Endothelial cell of umbilical vein (primary cell): ENCODE measurements at regions not wholly inside any gene's neighbourhood (a gene's known extent, or its start where the extent isn't known, plus 50 kb on each side); places are given as distances from the start of the nearest gene placed in this dataset.

Source experiments
- BruUV-seq: library from RNA; stranded (reverse); fragments of 400-500 nt; replicated peaks from 2 replicates; lab custom pipeline; 2021; lab: Mats Ljungman, UMichigan
- CTCF ChIA-PET: fragments of 300-600, 350-600 bp; sonication (Branson Sonifier 250); formaldehyde crosslinking; loops from one replicate; lab custom pipeline; 2021; ENCODE audit warnings: antibody characterized with exemption, inconsistent platforms; lab: Charles Lee
- POLR2A ChIA-PET: fragments of 300-600, 350-600 bp; sonication (Branson Sonifier 250); formaldehyde crosslinking; loops from one replicate; lab custom pipeline; 2021; ENCODE audit warnings: antibody characterized with exemption, inconsistent platforms; lab: Charles Lee
- DNase-seq: peaks from one replicate; pipeline ENCODE4 v3.0.0-alpha.2; 2011; ENCODE audit warnings: low read depth, low spot score
- FAIRE-seq: peaks from 2 replicates; lab custom pipeline; 2011; peaks lifted over from hg19 to GRCh38; lab: Jason Lieb, UNC
- H2AFZ ChIP-seq: 2 replicates; pipeline ENCODE4 v1.6.0; 2012; ENCODE audit warnings: low read depth, low read length, control low read depth, inconsistent platforms
- H3K27ac ChIP-seq: 2 replicates; pipeline ENCODE4 v1.5.1; 2011; ENCODE audit warnings: low read depth, mild to moderate bottlenecking, control low read depth, low read length, moderate library complexity; ENCODE audit not compliant: insufficient read depth
- H3K27me3 ChIP-seq, 2 experiments: 2 replicates each; pipeline versions ENCODE4 v1.6.0 to v1.6.1; 2011; ENCODE audit warnings: low read length in 2 of 2, mixed read lengths in 1 of 2; ENCODE audit not compliant: control insufficient read depth in 2 of 2, insufficient read depth in 2 of 2
- H3K36me3 ChIP-seq, 2 experiments: 2 replicates in 1 of 2; 3 replicates in 1 of 2; pipeline ENCODE4 v1.5.1; 2011; ENCODE audit warnings: low read length in 2 of 2, mild to moderate bottlenecking in 1 of 2, moderate library complexity in 1 of 2; ENCODE audit not compliant: control insufficient read depth in 2 of 2, insufficient read depth in 2 of 2; ENCODE audit errors: extremely low read depth in 1 of 2
- H3K4me1 ChIP-seq: 3 replicates; pipeline ENCODE4 v1.5.1; 2011; ENCODE audit warnings: mild to moderate bottlenecking, low read length; ENCODE audit not compliant: control insufficient read depth, insufficient read depth; ENCODE audit errors: extremely low read depth
- H3K4me2 ChIP-seq: 2 replicates; pipeline ENCODE4 v1.6.1; 2011; ENCODE audit warnings: low read length, control low read depth, mixed read lengths; ENCODE audit not compliant: insufficient read depth
- H3K4me3 ChIP-seq, 3 experiments: fragments of 200-600 bp in 1 of 3; sonication (generic), shearing (Covaris generic) in 1 of 3; replicated peaks in 1 of 3; 2 replicates each; pipeline ENCODE4 v1.5.1; 2011 to 2016; ENCODE audit warnings: control low read depth in 3 of 3, low read length in 3 of 3, mild to moderate bottlenecking in 2 of 3, inconsistent platforms in 1 of 3, low read depth in 1 of 3, moderate library complexity in 1 of 3; ENCODE audit not compliant: insufficient read depth in 1 of 3
- H3K79me2 ChIP-seq: 2 replicates; pipeline ENCODE4 v1.6.0; 2012; ENCODE audit warnings: low read length, inconsistent platforms; ENCODE audit not compliant: control insufficient read depth, insufficient read depth
- H3K9ac ChIP-seq: replicated peaks from 2 replicates; pipeline ENCODE3; 2011; ENCODE audit warnings: low read length, control low read depth; ENCODE audit not compliant: insufficient read depth; ENCODE audit errors: extremely low read depth
- H3K9me1 ChIP-seq: replicated peaks from 3 replicates; pipeline ENCODE4 v1.6.0; 2011; ENCODE audit warnings: mild to moderate bottlenecking, low read length; ENCODE audit not compliant: control insufficient read depth, insufficient read depth; ENCODE audit errors: extremely low read depth
- H3K9me3 ChIP-seq: replicated peaks from 2 replicates; pipeline ENCODE4 v1.5.1; 2012; ENCODE audit warnings: low read length, inconsistent platforms; ENCODE audit not compliant: control insufficient read depth, insufficient read depth
- H4K20me1 ChIP-seq: replicated peaks from 2 replicates; pipeline ENCODE3; 2011; ENCODE audit warnings: mild to moderate bottlenecking, low read length; ENCODE audit not compliant: control insufficient read depth, insufficient read depth; ENCODE audit errors: extremely low read depth
- EZH2 ChIP-seq: IDR thresholded peaks from 2 replicates; pipeline ENCODE4 v1.6.1; 2012; ENCODE audit warnings: borderline replicate concordance, low read depth, mild to moderate bottlenecking, moderate library complexity, low read length, inconsistent platforms; ENCODE audit not compliant: severe bottlenecking
- FOS ChIP-seq: IDR thresholded peaks from 2 replicates; pipeline ENCODE4 v1.6.1; 2011; ENCODE audit warnings: mild to moderate bottlenecking, low read length, moderate library complexity, borderline replicate concordance; ENCODE audit not compliant: insufficient read depth
- GATA2 ChIP-seq: IDR thresholded peaks from 2 replicates; pipeline ENCODE4 v1.7.0; 2011; ENCODE audit warnings: low read depth, mild to moderate bottlenecking, moderate library complexity, mixed read lengths, low read length; ENCODE audit not compliant: insufficient read length, insufficient read depth
- JUN ChIP-seq: IDR thresholded peaks from 2 replicates; pipeline ENCODE4 v1.6.1; 2011; ENCODE audit warnings: borderline replicate concordance, low read depth; ENCODE audit not compliant: insufficient read length, insufficient read depth
- MYC ChIP-seq: IDR thresholded peaks from one replicate; pipeline ENCODE4 v1.6.1; 2011; ENCODE audit warnings: mild to moderate bottlenecking, low read depth, low read length
- POLR2A ChIP-seq: IDR thresholded peaks from 2 replicates; pipeline ENCODE4 v1.6.1; 2012; ENCODE audit warnings: low read depth, mild to moderate bottlenecking, control low read depth, low read length
- POLR2AphosphoS5 ChIP-seq: IDR thresholded peaks from 2 replicates; pipeline ENCODE4 v1.6.1; 2012; ENCODE audit warnings: low read depth, mild to moderate bottlenecking, control low read depth, low read length, moderate library complexity; ENCODE audit not compliant: insufficient read depth
- dilution Hi-C: fragments of 300-500 bp; cut with MboI; formaldehyde crosslinking; loops from one replicate; pipeline ENCODE4 v1.15.0; 2019; ENCODE audit warnings: low sequenced_read_pairs; ENCODE audit not compliant: extremely low pct_ligation_motif_present
- intact Hi-C: fragments of 100-400 bp; cut with micrococcal nuclease; formaldehyde crosslinking; loops from one replicate; pipeline ENCODE4 v1.10.0; 2022
- TF ChIP-seq, protein P1 (sequence below), 2 donors: IDR thresholded peaks; 1 replicate in 1 of 2; 2 replicates in 1 of 2; pipeline ENCODE4 v1.5.1; 2011; ENCODE audit warnings: low read length in 2 of 2, mild to moderate bottlenecking in 2 of 2, moderate library complexity in 2 of 2, control low read depth in 1 of 2, inconsistent platforms in 1 of 2, low read depth in 1 of 2; ENCODE audit not compliant: insufficient read depth in 1 of 2; ENCODE audit errors: extremely low read depth in 1 of 2
- TF ChIP-seq, protein P2 (sequence below): IDR thresholded peaks from 2 replicates; pipeline ENCODE4 v1.6.1; 2011; ENCODE audit not compliant: insufficient read depth, insufficient read length

DNA sequence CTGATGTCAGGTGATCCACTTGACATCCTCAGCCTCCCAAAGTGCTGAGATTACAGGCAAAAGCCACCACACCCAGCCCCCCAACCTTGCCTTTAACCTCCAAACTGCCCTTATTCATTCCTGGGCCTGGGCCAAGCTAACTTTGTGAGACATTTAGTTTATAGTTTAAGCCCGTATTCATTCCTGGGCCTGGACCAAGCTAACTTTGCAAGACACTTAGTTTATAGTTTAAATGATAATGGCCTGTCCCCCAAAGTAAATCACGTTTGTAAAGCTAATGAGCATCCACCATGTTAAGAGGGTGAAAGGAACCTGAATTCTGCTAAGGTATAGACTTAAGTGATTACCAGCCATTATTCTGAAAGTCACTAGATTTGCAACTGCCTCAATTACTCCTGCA is 68.7 kb downstream of the NEURL3 start:
- H3K4me2 ChIP-seq = no peak overlapping the region
- BruUV-seq = no TSS peak
- no peak overlapping the region for H2AFZ ChIP-seq
- H3K9me3 ChIP-seq = no peaks in the 10 kb centered on the region
- H3K27ac ChIP-seq = no peak overlapping the region
- TF ChIP-seq, protein P1, sequence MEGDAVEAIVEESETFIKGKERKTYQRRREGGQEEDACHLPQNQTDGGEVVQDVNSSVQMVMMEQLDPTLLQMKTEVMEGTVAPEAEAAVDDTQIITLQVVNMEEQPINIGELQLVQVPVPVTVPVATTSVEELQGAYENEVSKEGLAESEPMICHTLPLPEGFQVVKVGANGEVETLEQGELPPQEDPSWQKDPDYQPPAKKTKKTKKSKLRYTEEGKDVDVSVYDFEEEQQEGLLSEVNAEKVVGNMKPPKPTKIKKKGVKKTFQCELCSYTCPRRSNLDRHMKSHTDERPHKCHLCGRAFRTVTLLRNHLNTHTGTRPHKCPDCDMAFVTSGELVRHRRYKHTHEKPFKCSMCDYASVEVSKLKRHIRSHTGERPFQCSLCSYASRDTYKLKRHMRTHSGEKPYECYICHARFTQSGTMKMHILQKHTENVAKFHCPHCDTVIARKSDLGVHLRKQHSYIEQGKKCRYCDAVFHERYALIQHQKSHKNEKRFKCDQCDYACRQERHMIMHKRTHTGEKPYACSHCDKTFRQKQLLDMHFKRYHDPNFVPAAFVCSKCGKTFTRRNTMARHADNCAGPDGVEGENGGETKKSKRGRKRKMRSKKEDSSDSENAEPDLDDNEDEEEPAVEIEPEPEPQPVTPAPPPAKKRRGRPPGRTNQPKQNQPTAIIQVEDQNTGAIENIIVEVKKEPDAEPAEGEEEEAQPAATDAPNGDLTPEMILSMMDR (IDR thresholded peaks at IDR 0.05; ENCODE audit: extremely low read depth in 1 of 2, insufficient read depth in 1 of 2, low read depth in 1 of 2, low read length in 2 of 2) = no peak
- no peak for TF ChIP-seq GATA2
- TF ChIP-seq FOS = no peak
- TF ChIP-seq, protein P2, sequence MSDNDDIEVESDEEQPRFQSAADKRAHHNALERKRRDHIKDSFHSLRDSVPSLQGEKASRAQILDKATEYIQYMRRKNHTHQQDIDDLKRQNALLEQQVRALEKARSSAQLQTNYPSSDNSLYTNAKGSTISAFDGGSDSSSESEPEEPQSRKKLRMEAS = no peak
- no peak for TF ChIP-seq MYC
- no peak for TF ChIP-seq POLR2A
- H3K79me2 ChIP-seq = no peaks in the 10 kb centered on the region
- H4K20me1 ChIP-seq = no peaks in the 10 kb centered on the region
- H3K4me3 ChIP-seq = no peak overlapping the region
- H3K27me3 ChIP-seq = peaks cover 3 to 15% of the 10 kb centered on the region in 2 experiments
- CTCF ChIA-PET = interaction anchor here (1.1 kb wide), 1 partner anchor 73 kb away, joined by 4 read pairs; no protein-coding TSS in a partner anchor
- no peaks in the 10 kb centered on the region for H3K36me3 ChIP-seq
- intact Hi-C loops (no loop called here), dilution Hi-C loops (no loop called here)
- H3K9me1 ChIP-seq = no peaks in the 10 kb centered on the region
- no peaks in the 10 kb centered on the region for H3K4me1 ChIP-seq
- POLR2A ChIA-PET = no interaction called here
- FAIRE-seq (no peak), DNase-seq (no peak)
- H3K9ac ChIP-seq = no peak overlapping the region

DNA sequence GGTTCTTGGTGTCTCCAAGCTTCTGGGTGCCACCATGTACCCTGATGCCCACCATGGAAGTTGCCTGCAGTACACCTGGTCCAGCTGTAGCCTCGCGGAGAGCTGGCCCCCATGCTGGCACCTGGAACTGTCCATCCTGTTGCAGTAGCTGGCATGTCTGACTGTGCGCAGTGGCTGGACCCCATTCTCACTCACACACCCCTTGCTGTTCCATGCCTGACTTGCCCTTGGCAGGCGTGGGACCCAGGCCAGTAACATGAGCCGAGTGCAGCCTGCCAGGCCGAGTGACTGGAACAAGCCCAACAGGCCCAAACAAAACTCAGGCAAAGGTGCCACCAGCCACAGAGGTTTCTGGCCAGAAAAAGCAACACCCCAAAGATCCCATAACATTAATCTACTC is 73.8 kb downstream of the NEURL3 start:
- H3K9ac ChIP-seq = no peak overlapping the region
- FAIRE-seq = no peak
- H3K9me3 ChIP-seq = no peaks in the 10 kb centered on the region
- TF ChIP-seq EZH2 (no peak), POLR2AphosphoS5 (no peak), JUN (no peak), FOS (no peak), GATA2 (no peak), MYC (no peak), POLR2A (no peak)
- TF ChIP-seq, protein P1 (IDR thresholded peaks at IDR 0.05; ENCODE audit: extremely low read depth in 1 of 2, insufficient read depth in 1 of 2, low read depth in 1 of 2, low read length in 2 of 2) = no peak
- TF ChIP-seq, protein P2 = no peak
- BruUV-seq = no TSS peak
- intact Hi-C loops = no loop called here
- no peak overlapping the region for H3K27ac ChIP-seq
- no peak overlapping the region for H3K4me2 ChIP-seq
- H3K79me2 ChIP-seq = no peaks in the 10 kb centered on the region
- no peak overlapping the region for H2AFZ ChIP-seq
- H3K27me3 ChIP-seq = peaks cover 7 to 19% of the 10 kb centered on the region in 2 experiments
- ChIA-PET POLR2A (no interaction called here), CTCF (interaction anchor here (3.2 kb wide), 1 partner anchor 24 kb away, joined by 14 read pairs; no protein-coding TSS in a partner anchor)
- H3K4me3 ChIP-seq = no peak overlapping the region
- dilution Hi-C loops = no loop called here
- no peaks in the 10 kb centered on the region for H3K36me3 ChIP-seq
- no peaks in the 10 kb centered on the region for H3K9me1 ChIP-seq
- H4K20me1 ChIP-seq = no peaks in the 10 kb centered on the region
- peaks cover 4% of the 10 kb centered on the region for H3K4me1 ChIP-seq
- no peak for DNase-seq
